Testis (tissue), 2 donors: ENCODE measurements at regions not wholly inside any gene's neighbourhood (a gene's known extent, or its start where the extent isn't known, plus 50 kb on each side); places are given as distances from the start of the nearest gene placed in this dataset.

Experiments
- DNase-seq: peaks from one replicate; pipeline ENCODE4 v3.0.0-alpha.2; 2019
- H3K27ac ChIP-seq, 2 donors: fragments of 200-600 bp; sonication (generic); one replicate each; pipeline ENCODE4 v1.5.1; 2019
- H3K27me3 ChIP-seq: fragments of 200-600 bp; sonication (generic); one replicate; pipeline ENCODE4 v1.5.1; 2019
- H3K36me3 ChIP-seq: fragments of 200-600 bp; sonication (generic); one replicate; pipeline ENCODE4 v1.5.1; 2017; ENCODE audit warnings: low read depth; ENCODE audit errors: missing control alignments
- H3K4me1 ChIP-seq: fragments of 200-600 bp; sonication (generic); one replicate; pipeline ENCODE4 v1.5.1; 2019
- H3K4me3 ChIP-seq, 2 donors: fragments of 200-600 bp; sonication (generic); one replicate each; pipeline ENCODE4 v1.5.1; 2017 to 2019
- H3K9me3 ChIP-seq: fragments of 200-600 bp; sonication (generic); one replicate; pipeline ENCODE4 v1.5.1; 2017
- CTCF ChIP-seq, 3 experiments: fragments of 450-650 bp in 2 of 3; fragments of 200-600 bp in 1 of 3; sonication (generic) in 1 of 3; IDR thresholded peaks; one replicate each; pipeline ENCODE4 v1.5.1; 2016 to 2019; ENCODE audit warnings: antibody characterized with exemption in 3 of 3, mild to moderate bottlenecking in 2 of 3, moderate library complexity in 1 of 3
- POLR2A ChIP-seq: fragments of 450-650 bp; IDR thresholded peaks from one replicate; pipeline ENCODE4 v1.6.1; 2017; ENCODE audit warnings: antibody characterized with exemption, mild to moderate bottlenecking, moderate library complexity
- WGBS, 2 donors: methylation state at CpG; one replicate each; pipeline ENCODE4 v1.1.5; 2018; 5-methylcytosine and 5-hydroxymethylcytosine counted together
- intact Hi-C: fragments of 100-400 bp; cut with DNase I; formaldehyde crosslinking; loops from one replicate; pipeline ENCODE4 v1.15.1; 2023; ENCODE audit warnings: low total_unique reads

- intact Hi-C loops, result no loop called here
- Histone ChIP-seq H3K27ac (no peak overlapping the region), H3K4me1 (no peaks in the 10 kb centered on the region), H3K27me3 (no peaks in the 10 kb centered on the region), H3K4me3 (no peak overlapping the region), H3K9me3 (no peaks in the 10 kb centered on the region), H3K36me3 (no peaks in the 10 kb centered on the region)
- no peak for DNase-seq
- no peak for TF ChIP-seq CTCF (IDR thresholded peaks at IDR 0.05)
- no peak for TF ChIP-seq POLR2A
Observed at GRCh38 chr1:209215826-209216225, 367.7 kb upstream of the CAMK1G start.

GRCh38 chr1:209218113-209218512 is 365.4 kb upstream of the CAMK1G start:
- Histone ChIP-seq H3K36me3 (no peaks in the 10 kb centered on the region), H3K27ac (no peak overlapping the region), H3K9me3 (no peaks in the 10 kb centered on the region), H3K4me3 (no peak overlapping the region), H3K27me3 (no peaks in the 10 kb centered on the region), H3K4me1 (no peaks in the 10 kb centered on the region)
- TF ChIP-seq POLR2A (no peak), CTCF (IDR thresholded peaks at IDR 0.05) (no peak)
- no peak for DNase-seq
- intact Hi-C loops, result no loop called here

DNA sequence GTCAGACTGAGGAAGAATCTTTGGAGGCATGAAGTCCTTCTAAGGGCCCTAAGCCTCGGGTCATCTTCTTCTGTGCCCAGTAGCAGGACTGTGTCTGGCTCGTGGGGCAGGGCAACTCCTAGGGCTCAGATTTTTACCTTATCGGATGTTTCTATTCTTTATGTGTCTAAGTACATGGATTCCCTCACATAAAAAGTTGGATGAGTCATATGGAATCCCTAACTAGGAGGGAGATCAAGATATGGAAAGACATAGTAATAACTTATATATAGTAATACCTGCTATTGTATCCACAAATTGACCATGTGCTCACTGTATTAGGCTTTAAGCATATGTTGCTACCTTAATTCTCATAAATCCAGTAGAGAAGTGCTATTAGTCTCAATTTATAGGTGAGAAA is 364.5 kb upstream of the CAMK1G start:
- TF ChIP-seq CTCF (IDR thresholded peaks at IDR 0.05) (no peak), POLR2A (no peak)
- no peak overlapping the region for H3K27ac ChIP-seq
- WGBS, 2 donors, result 72 to 74% methylated on average over 3 of the region's 3 CpGs
- H3K36me3 ChIP-seq, result no peaks in the 10 kb centered on the region
- intact Hi-C loops, result no loop called here
- H3K4me1 ChIP-seq, result no peaks in the 10 kb centered on the region
- no peak for DNase-seq
- no peaks in the 10 kb centered on the region for H3K27me3 ChIP-seq
- H3K9me3 ChIP-seq, result no peaks in the 10 kb centered on the region
- H3K4me3 ChIP-seq, result no peak overlapping the region

DNA sequence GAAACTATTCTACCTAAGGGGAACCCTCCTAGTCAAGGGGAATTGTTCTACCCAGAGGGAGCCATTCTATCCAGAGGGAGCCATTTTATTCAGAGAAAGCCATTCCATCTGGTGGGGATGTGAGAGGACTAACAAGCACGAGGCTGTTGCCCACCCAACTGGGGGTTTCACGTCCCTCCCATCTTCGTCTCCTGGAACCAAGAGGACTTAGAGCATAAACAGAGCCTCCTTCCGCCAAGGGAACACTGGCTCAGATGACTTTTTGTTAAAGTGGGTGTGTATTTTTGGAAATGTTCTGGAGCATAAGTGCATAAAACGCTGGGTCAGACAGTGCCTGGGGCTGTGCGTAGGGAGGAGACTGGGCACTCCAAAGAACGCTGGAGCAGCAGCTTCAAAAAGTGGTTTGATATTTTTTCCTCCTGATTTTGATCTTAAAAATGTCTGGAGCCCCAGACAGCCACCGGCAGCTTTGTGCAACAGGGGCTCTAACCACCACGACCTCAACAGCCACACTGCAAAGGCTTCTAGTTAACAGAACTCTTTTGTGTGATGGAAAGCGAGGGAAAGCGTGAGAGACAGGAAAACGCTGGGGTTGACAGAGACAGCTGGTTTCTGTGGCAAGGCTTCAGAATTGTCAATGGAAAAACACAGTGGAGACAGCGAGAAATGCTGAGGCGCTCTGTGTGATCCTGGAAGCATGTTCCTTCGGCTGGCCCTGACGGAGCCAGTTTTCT is 363.6 kb upstream of the CAMK1G start:
- no peak for DNase-seq
- peak overlapping the region in 1 of 2 donors; percentile 34 for H3K4me3 ChIP-seq
- TF ChIP-seq CTCF (IDR thresholded peaks at IDR 0.05) (no peak), POLR2A (no peak)
- WGBS, 2 donors, result 58 to 62% methylated on average over 16 of the region's 16 CpGs
- H3K9me3 ChIP-seq, result no peaks in the 10 kb centered on the region
- intact Hi-C loops, result no loop called here
- no peaks in the 10 kb centered on the region for H3K4me1 ChIP-seq
- no peaks in the 10 kb centered on the region for H3K36me3 ChIP-seq
- no peak overlapping the region for H3K27ac ChIP-seq
- H3K27me3 ChIP-seq, result no peaks in the 10 kb centered on the region

DNA sequence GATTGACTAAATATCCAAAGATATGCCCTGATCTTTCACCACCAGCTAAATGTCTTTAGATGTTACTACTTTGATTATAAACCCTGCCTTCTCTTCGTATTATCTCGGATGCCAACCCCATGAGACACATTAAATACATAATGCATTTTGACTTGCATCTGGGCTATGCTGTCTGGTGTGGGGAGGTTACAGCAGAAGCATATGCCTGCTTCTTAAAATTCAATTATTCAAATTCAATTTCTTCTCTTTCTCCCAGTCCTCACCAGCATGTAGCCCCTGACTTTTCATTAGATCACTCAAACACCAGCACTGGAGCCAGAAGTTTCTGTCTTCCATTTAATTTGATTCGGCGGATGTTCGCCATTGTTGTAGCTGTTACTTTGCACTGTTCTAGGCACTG is 360.7 kb upstream of the CAMK1G start:
- Histone ChIP-seq H3K9me3 (no peaks in the 10 kb centered on the region), H3K4me3 (no peak overlapping the region), H3K27ac (no peak overlapping the region), H3K36me3 (no peaks in the 10 kb centered on the region), H3K27me3 (no peaks in the 10 kb centered on the region), H3K4me1 (no peaks in the 10 kb centered on the region)
- TF ChIP-seq POLR2A (no peak), CTCF (IDR thresholded peaks at IDR 0.05) (no peak)
- DNase-seq, result no peak
- intact Hi-C loops, result no loop called here
- WGBS, 2 donors, result 91 to 96% methylated on average over 5 of the region's 5 CpGs
